HL-60 (cell line): ENCODE measurements at regions not wholly inside any gene's neighbourhood (a gene's known extent, or its start where the extent isn't known, plus 50 kb on each side); places are given as distances from the start of the nearest gene placed in this dataset.

Experiments
- GABPA ChIP-seq: IDR thresholded peaks from 2 replicates; pipeline ENCODE4 v1.6.1; 2012; ENCODE audit warnings: low read depth
- POLR2AphosphoS5 ChIP-seq: IDR thresholded peaks from 2 replicates; pipeline ENCODE4 v1.6.1; 2012; ENCODE audit warnings: low read depth
- SPI1 ChIP-seq: IDR thresholded peaks from 2 replicates; pipeline ENCODE4 v1.6.1; 2012; ENCODE audit warnings: low read depth, mild to moderate bottlenecking, borderline replicate concordance
- TF ChIP-seq, protein P1 (sequence below): IDR thresholded peaks from one replicate; pipeline ENCODE4 v1.5.1; 2011; ENCODE audit warnings: low read length, control low read depth, inconsistent platforms; ENCODE audit not compliant: insufficient read depth
- TF ChIP-seq, protein P2 (sequence below): IDR thresholded peaks from 2 replicates; pipeline ENCODE4 v1.6.1; 2012; ENCODE audit warnings: low read depth; ENCODE audit not compliant: insufficient replicate concordance

DNA sequence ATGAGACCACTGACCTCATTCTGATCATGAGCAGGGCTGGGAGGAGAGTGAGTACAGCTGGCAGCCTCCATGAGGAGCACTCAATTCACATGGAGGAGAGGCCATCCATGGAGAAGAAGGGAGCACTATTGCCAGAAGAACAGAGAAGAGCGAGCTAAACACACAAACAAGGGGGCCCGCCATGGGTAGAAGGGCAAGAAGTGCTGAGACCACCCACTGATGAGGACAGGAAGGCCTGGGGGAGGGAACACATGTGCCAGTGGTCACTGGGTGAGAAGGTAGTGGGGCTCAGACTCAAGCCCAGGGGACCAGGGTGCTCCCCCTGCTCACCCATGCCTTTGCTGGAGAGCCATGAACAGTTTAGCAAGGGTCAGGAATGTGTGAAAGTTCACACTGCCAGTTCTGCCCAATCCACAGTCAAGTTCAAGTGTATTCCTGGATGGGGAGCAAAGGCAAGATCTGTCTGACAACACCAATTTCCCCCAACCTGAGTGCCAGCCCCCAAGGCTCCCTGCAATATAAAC, 57.7 kb downstream of the TTC32 start:
- TF ChIP-seq, protein P1, sequence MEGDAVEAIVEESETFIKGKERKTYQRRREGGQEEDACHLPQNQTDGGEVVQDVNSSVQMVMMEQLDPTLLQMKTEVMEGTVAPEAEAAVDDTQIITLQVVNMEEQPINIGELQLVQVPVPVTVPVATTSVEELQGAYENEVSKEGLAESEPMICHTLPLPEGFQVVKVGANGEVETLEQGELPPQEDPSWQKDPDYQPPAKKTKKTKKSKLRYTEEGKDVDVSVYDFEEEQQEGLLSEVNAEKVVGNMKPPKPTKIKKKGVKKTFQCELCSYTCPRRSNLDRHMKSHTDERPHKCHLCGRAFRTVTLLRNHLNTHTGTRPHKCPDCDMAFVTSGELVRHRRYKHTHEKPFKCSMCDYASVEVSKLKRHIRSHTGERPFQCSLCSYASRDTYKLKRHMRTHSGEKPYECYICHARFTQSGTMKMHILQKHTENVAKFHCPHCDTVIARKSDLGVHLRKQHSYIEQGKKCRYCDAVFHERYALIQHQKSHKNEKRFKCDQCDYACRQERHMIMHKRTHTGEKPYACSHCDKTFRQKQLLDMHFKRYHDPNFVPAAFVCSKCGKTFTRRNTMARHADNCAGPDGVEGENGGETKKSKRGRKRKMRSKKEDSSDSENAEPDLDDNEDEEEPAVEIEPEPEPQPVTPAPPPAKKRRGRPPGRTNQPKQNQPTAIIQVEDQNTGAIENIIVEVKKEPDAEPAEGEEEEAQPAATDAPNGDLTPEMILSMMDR = no peak
- TF ChIP-seq POLR2AphosphoS5 = no peak
- no peak for TF ChIP-seq GABPA
- TF ChIP-seq, protein P2, sequence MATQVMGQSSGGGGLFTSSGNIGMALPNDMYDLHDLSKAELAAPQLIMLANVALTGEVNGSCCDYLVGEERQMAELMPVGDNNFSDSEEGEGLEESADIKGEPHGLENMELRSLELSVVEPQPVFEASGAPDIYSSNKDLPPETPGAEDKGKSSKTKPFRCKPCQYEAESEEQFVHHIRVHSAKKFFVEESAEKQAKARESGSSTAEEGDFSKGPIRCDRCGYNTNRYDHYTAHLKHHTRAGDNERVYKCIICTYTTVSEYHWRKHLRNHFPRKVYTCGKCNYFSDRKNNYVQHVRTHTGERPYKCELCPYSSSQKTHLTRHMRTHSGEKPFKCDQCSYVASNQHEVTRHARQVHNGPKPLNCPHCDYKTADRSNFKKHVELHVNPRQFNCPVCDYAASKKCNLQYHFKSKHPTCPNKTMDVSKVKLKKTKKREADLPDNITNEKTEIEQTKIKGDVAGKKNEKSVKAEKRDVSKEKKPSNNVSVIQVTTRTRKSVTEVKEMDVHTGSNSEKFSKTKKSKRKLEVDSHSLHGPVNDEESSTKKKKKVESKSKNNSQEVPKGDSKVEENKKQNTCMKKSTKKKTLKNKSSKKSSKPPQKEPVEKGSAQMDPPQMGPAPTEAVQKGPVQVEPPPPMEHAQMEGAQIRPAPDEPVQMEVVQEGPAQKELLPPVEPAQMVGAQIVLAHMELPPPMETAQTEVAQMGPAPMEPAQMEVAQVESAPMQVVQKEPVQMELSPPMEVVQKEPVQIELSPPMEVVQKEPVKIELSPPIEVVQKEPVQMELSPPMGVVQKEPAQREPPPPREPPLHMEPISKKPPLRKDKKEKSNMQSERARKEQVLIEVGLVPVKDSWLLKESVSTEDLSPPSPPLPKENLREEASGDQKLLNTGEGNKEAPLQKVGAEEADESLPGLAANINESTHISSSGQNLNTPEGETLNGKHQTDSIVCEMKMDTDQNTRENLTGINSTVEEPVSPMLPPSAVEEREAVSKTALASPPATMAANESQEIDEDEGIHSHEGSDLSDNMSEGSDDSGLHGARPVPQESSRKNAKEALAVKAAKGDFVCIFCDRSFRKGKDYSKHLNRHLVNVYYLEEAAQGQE = no peak
- TF ChIP-seq SPI1 = no peak
